ENCODE measurements at regions not wholly inside any gene's neighbourhood (a gene's known extent, or its start where the extent isn't known, plus 50 kb on each side); places are given as distances from the start of the nearest gene placed in this dataset.

DNA sequence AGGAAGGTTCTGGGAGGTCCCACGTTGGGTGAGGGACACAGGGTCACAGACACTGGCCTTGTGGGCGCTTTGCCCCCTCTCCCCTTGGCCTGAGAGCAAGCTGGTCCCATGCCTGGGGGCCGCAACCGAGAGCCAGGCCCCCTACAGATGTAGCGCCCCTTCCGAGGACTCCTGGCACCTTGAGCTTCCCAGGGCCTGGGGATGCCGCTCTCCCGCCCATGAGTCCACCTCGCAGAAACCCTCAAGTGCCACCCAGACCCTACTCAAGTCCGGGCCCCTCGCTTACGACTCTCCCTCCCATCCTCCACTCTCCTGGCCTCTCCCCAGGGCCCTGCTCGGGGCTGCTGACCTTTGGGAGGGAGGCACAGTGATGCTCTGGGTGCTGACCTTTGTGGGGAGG is 204.0 kb downstream of the BRD1 start:
- Histone ChIP-seq H3K4me1 (ENCODE audit: low read depth) (no peaks in the 10 kb centered on the region), H3K27me3 (no peaks in the 10 kb centered on the region), H3K4me3 (no peak overlapping the region), H3K36me3 (no peaks in the 10 kb centered on the region), H3K27ac (no peak overlapping the region), H3K9me3 (ENCODE audit: low read depth) (no peaks in the 10 kb centered on the region)
- DNase-seq (ENCODE audit: low read depth in 1 of 2, low spot score in 1 of 2) = no peak
- TF ChIP-seq, protein P1, sequence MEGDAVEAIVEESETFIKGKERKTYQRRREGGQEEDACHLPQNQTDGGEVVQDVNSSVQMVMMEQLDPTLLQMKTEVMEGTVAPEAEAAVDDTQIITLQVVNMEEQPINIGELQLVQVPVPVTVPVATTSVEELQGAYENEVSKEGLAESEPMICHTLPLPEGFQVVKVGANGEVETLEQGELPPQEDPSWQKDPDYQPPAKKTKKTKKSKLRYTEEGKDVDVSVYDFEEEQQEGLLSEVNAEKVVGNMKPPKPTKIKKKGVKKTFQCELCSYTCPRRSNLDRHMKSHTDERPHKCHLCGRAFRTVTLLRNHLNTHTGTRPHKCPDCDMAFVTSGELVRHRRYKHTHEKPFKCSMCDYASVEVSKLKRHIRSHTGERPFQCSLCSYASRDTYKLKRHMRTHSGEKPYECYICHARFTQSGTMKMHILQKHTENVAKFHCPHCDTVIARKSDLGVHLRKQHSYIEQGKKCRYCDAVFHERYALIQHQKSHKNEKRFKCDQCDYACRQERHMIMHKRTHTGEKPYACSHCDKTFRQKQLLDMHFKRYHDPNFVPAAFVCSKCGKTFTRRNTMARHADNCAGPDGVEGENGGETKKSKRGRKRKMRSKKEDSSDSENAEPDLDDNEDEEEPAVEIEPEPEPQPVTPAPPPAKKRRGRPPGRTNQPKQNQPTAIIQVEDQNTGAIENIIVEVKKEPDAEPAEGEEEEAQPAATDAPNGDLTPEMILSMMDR (IDR thresholded peaks at IDR 0.05; ENCODE audit: low read depth, low read length) = no peak

DNA sequence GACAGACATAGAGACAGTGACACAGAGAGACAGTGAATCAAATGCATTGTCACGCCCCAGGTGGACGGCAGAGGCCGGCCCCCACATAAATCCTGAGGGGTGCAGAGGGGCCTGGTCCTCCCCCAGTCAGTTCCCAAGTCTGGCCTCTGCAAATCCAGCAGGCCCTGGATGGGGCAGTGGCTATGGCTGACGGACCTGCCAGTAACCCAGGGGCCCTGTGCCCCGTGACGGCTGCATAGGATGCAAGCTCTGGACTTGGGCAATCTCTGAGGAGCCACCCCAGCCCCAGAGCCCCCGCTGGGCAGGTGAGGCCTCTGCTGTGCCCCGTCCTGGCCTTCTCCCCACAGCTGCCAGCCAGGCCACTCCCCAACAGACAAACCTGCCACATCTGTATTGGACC is 204.5 kb downstream of the BRD1 start:
- H3K36me3 ChIP-seq = no peaks in the 10 kb centered on the region
- H3K4me1 ChIP-seq (ENCODE audit: low read depth) = no peaks in the 10 kb centered on the region
- H3K9me3 ChIP-seq (ENCODE audit: low read depth) = no peaks in the 10 kb centered on the region
- TF ChIP-seq, protein P1 (IDR thresholded peaks at IDR 0.05; ENCODE audit: low read depth, low read length) = no peak
- H3K27ac ChIP-seq = no peak overlapping the region
- no peak for DNase-seq (ENCODE audit: low read depth in 1 of 2, low spot score in 1 of 2)
- no peaks in the 10 kb centered on the region for H3K27me3 ChIP-seq
- H3K4me3 ChIP-seq = no peak overlapping the region

DNA sequence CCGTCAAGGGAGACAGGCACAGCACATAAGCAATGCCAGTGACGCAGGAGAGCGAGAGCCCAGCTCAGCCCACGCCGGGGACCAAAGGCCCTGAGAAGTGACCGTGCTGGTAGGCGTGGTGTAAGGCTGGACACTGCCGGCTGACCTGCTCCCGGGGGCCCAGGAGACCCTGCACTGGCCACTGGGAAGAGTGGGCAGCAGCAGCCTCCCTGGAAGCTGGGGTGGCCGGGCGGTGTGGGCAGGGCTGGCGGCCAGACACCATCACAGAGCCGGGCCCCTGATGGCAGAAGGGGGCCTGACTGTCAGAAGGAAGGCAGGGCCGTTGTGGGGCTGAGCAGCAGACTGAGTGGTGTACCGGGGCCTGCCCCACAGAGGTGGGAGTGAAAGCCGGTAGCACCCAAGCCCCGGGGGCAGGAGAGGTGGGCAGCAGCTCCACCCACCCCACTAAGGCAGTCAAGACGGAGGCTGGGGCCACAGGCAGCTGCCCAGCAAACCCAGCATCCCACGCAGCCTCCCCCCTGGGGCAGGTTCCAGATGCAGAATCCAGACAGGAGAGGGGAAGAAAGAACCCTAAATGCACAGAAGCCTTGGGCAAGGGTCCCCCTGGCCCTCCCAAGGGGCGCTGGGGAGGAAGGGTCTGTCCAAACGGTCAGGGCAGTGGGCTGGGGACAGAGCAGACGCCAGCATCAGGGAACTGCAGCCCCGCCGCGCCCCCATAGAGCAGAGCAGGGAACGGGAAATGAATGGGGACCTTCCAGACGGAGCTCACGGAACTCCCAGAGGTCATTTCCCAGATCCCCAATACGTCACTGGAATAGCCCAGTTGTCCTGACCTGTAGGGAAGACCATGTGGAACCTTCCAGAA is 205.2 kb downstream of the BRD1 start:
- Histone ChIP-seq H3K4me1 (ENCODE audit: low read depth) (no peaks in the 10 kb centered on the region), H3K27me3 (no peaks in the 10 kb centered on the region), H3K27ac (no peak overlapping the region), H3K36me3 (no peaks in the 10 kb centered on the region), H3K4me3 (no peak overlapping the region), H3K9me3 (ENCODE audit: low read depth) (no peaks in the 10 kb centered on the region)
- TF ChIP-seq, protein P1 (IDR thresholded peaks at IDR 0.05; ENCODE audit: low read depth, low read length) = no peak
- DNase-seq (ENCODE audit: low read depth in 1 of 2, low spot score in 1 of 2) = no peak

DNA sequence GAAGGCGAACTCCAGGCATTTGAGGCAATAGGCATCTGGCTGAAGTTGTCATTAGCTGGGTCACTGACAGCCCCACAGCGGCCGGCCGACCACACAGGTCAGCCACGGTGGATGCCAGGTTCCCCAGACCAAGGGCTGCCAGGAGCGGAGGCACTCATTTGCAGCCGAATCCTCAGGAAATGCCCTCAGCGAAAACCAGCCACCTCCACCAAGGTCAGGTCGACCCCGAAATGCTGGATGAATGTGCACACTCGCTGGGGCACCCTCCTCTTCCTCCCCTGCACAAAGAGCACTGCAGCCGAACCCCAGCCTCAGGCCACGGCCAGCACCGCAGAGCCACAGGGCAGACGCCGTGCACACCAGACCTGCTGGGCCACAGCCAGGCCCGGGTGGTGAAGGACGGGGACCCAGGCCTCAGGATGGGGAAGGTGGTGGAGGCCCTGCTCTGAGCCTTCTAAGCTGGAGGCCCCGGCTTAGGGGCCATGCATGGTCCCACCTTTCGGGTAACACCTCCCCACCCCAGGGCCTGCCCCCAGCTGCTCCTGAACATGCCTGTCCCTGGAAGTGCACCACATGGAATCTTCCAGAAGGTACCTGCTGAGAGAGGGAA is 206.0 kb downstream of the BRD1 start:
- H3K4me1 ChIP-seq (ENCODE audit: low read depth) = no peaks in the 10 kb centered on the region
- no peak for DNase-seq (ENCODE audit: low read depth in 1 of 2, low spot score in 1 of 2)
- TF ChIP-seq, protein P1 (IDR thresholded peaks at IDR 0.05; ENCODE audit: low read depth, low read length) = no peak
- no peak overlapping the region for H3K4me3 ChIP-seq
- no peaks in the 10 kb centered on the region for H3K36me3 ChIP-seq
- H3K27me3 ChIP-seq = no peaks in the 10 kb centered on the region
- H3K9me3 ChIP-seq (ENCODE audit: low read depth) = no peaks in the 10 kb centered on the region
- H3K27ac ChIP-seq = no peak overlapping the region

DNA sequence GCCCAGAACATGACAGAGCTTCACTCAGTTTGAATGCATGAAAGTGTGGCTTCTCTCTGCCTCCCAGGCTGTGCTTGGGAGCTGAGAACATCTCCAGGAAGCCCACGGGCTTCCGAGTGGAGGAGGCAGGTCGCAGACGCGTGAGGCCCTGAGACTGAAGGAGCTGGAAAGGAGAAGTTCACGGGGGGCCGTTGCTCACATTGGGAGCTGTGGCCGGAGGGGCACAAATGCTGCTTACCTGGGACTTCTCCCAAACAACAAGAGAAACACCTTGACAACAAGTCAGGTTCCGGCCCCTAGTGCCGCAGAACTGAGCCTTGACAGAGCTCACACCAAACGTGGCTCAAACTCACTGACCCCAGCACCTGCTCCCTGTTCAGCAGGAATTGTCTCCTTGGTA is 207.0 kb downstream of the BRD1 start:
- Histone ChIP-seq H3K4me3 (no peak overlapping the region), H3K27me3 (no peaks in the 10 kb centered on the region), H3K4me1 (ENCODE audit: low read depth) (no peaks in the 10 kb centered on the region), H3K9me3 (ENCODE audit: low read depth) (no peaks in the 10 kb centered on the region), H3K36me3 (no peaks in the 10 kb centered on the region), H3K27ac (no peak overlapping the region)
- no peak for DNase-seq (ENCODE audit: low read depth in 1 of 2, low spot score in 1 of 2)
- TF ChIP-seq, protein P1 (IDR thresholded peaks at IDR 0.05; ENCODE audit: low read depth, low read length) = no peak
